ENCODE measurements at regions not wholly inside any gene's neighbourhood (a gene's known extent, or its start where the extent isn't known, plus 50 kb on each side); places are given as distances from the start of the nearest gene placed in this dataset.
"Not testable (repeated sequence)": the region's sequence is repeated elsewhere in the genome, so short reads cannot be mapped to it uniquely, and the experiment has no call there.

- no peak for DNase-seq
Measured at GRCh38 chr21:17105932-17106331, 406.9 kb upstream of the CXADR start.

GRCh38 chr21:17114045-17114444 lies 398.8 kb upstream of the CXADR start:
- DNase-seq: no peak

GRCh38 chr21:17118638-17119384 lies 394.0 kb upstream of the CXADR start:
- DNase-seq: no peak

GRCh38 chr21:17119466-17120297 lies 393.2 kb upstream of the CXADR start:
- no peak for DNase-seq

GRCh38 chr21:17127395-17127794 lies 385.4 kb upstream of the CXADR start:
- DNase-seq: not testable (repeated sequence)

- DNase-seq: no peak
Measured at GRCh38 chr21:17128132-17128531, 384.7 kb upstream of the CXADR start.

- DNase-seq: not testable (repeated sequence)
Measured at GRCh38 chr21:17139159-17139558, 373.7 kb upstream of the CXADR start.

GRCh38 chr21:17139696-17140095 lies 373.1 kb upstream of the CXADR start:
- DNase-seq: no peak

GRCh38 chr21:17146426-17146825 lies 366.4 kb upstream of the CXADR start:
- no peak for DNase-seq

- DNase-seq: no peak
Measured at GRCh38 chr21:17159697-17160096, 353.1 kb upstream of the CXADR start.

- DNase-seq: no peak
Measured at GRCh38 chr21:17185674-17186073, 327.2 kb upstream of the CXADR start.

- no peak for DNase-seq
Measured at GRCh38 chr21:17189963-17190362, 322.9 kb upstream of the CXADR start.

GRCh38 chr21:17191346-17191993 lies 321.4 kb upstream of the CXADR start:
- no peak for DNase-seq

- no peak for DNase-seq
Measured at GRCh38 chr21:17195351-17195750, 317.5 kb upstream of the CXADR start.

- no peak for DNase-seq
Measured at GRCh38 chr21:17195976-17196375, 316.9 kb upstream of the CXADR start.

GRCh38 chr21:17196623-17197022 lies 316.2 kb upstream of the CXADR start:
- DNase-seq: no peak

- DNase-seq: no peak
Measured at GRCh38 chr21:17197996-17198395, 314.8 kb upstream of the CXADR start.

GRCh38 chr21:17200250-17200649 lies 312.6 kb upstream of the CXADR start:
- DNase-seq: no peak

- no peak for DNase-seq
Measured at GRCh38 chr21:17201741-17202260, 311.0 kb upstream of the CXADR start.

GRCh38 chr21:17214801-17215200 lies 298.0 kb upstream of the CXADR start:
- DNase-seq: no peak

GRCh38 chr21:17219050-17219449 lies 293.8 kb upstream of the CXADR start:
- DNase-seq: not testable (repeated sequence)

- DNase-seq: no peak
Measured at GRCh38 chr21:17231124-17231523, 281.7 kb upstream of the CXADR start.

- no peak for DNase-seq
Measured at GRCh38 chr21:17231771-17232170, 281.1 kb upstream of the CXADR start.

Measured in CD4-positive, alpha-beta T cell treated with Interleukin-1 beta for 1 hour (primary cell).